GM13977 (cell line): ENCODE measurements at regions not wholly inside any gene's neighbourhood (a gene's known extent, or its start where the extent isn't known, plus 50 kb on each side); places are given as distances from the start of the nearest gene placed in this dataset.
A peak's percentile ranks its signal among the peaks of the same experiment; 100 is the strongest.

ENCODE experiments used
- DNase-seq: peaks from one replicate; pipeline ENCODE4 v3.0.0; 2012; ENCODE audit warnings: low spot score
- CTCF ChIP-seq: IDR thresholded peaks from 2 replicates; pipeline ENCODE4 v1.5.1; 2012; ENCODE audit warnings: mild to moderate bottlenecking, control low read depth; ENCODE audit not compliant: insufficient read depth; ENCODE audit errors: extremely low read depth, missing control alignments
- in situ Hi-C: fragments of 300-500 bp; cut with MboI; formaldehyde crosslinking; loops from one replicate; pipeline ENCODE4 v1.12.0; 2022; ENCODE audit warnings: low sequenced_read_pairs, low pct_unique_long_range_greater_than_20kb, mixed read lengths, inconsistent platforms; ENCODE audit not compliant: unreplicated experiment

GRCh38 chr10:78211561-78212051 is 177.9 kb downstream of the RPS24 start:
- TF ChIP-seq CTCF, result peak; percentile 34
- DNase-seq, result no peak
- in situ Hi-C loops, result no loop called here

- TF ChIP-seq CTCF, result no peak
- DNase-seq, result no peak
- in situ Hi-C loops, result no loop called here
Observed at GRCh38 chr10:78212060-78212785, 178.6 kb downstream of the RPS24 start.

GRCh38 chr10:78212786-78213175 is 179.1 kb downstream of the RPS24 start:
- no peak for TF ChIP-seq CTCF
- no peak for DNase-seq
- in situ Hi-C loops, result no loop called here

- no peak for TF ChIP-seq CTCF
- in situ Hi-C loops, result no loop called here
- DNase-seq, result no peak
Observed at GRCh38 chr10:78214955-78215354, 181.3 kb downstream of the RPS24 start.

- no peak for TF ChIP-seq CTCF
- in situ Hi-C loops, result no loop called here
- DNase-seq, result no peak
Observed at GRCh38 chr10:78215645-78216044, 182.0 kb downstream of the RPS24 start.

- no peak for DNase-seq
- in situ Hi-C loops, result no loop called here
- TF ChIP-seq CTCF, result no peak
Observed at GRCh38 chr10:78217336-78217735, 183.7 kb downstream of the RPS24 start.
